Common myeloid progenitor, CD34-positive (primary cell): ENCODE measurements at regions not wholly inside any gene's neighbourhood (a gene's known extent, or its start where the extent isn't known, plus 50 kb on each side); places are given as distances from the start of the nearest gene placed in this dataset.
"Not testable (repeated sequence)": the region's sequence is repeated elsewhere in the genome, so short reads cannot be mapped to it uniquely, and the experiment has no call there.

Source experiments
- CTCF ChIA-PET: fragments of 350-600 bp; sonication (Branson Sonifier 250); formaldehyde crosslinking; loops from one replicate; lab custom pipeline; 2021; ENCODE audit warnings: antibody characterized with exemption; lab: Charles Lee
- POLR2A ChIA-PET: fragments of 350-600 bp; sonication (Branson Sonifier 250); formaldehyde crosslinking; loops from one replicate; lab custom pipeline; 2021; ENCODE audit warnings: antibody characterized with exemption; lab: Charles Lee
- DNase-seq, 3 donors: peaks; one replicate each; pipeline versions ENCODE4 v3.0.0 to v3.0.0-alpha.2; 2013
- H3K27ac ChIP-seq, 2 experiments: 1 replicate in 1 of 2; 2 replicates in 1 of 2; pipeline ENCODE4 v1.7.0; 2013; ENCODE audit warnings: inconsistent platforms in 2 of 2, low read length in 2 of 2, mild to moderate bottlenecking in 2 of 2, low read depth in 1 of 2, moderate library complexity in 1 of 2; ENCODE audit not compliant: severe bottlenecking in 2 of 2, insufficient read depth in 1 of 2, poor library complexity in 1 of 2
- H3K27me3 ChIP-seq, 5 experiments: replicated peaks in 2 of 5; 1 replicate in 3 of 5; 2 replicates in 2 of 5; pipeline versions ENCODE4 v1.6.1 to v1.7.0; 2013; ENCODE audit warnings: low read length in 4 of 5, mild to moderate bottlenecking in 2 of 5, moderate library complexity in 2 of 5, inconsistent platforms in 1 of 5; ENCODE audit not compliant: insufficient read depth in 5 of 5, control insufficient read depth in 4 of 5
- H3K36me3 ChIP-seq, 4 experiments: 1 replicate in 2 of 4; 2 replicates in 2 of 4; pipeline versions ENCODE4 v1.6.1 to v1.7.0; 2013; ENCODE audit warnings: low read length in 3 of 4, control low read depth in 1 of 4, mild to moderate bottlenecking in 1 of 4; ENCODE audit not compliant: control insufficient read depth in 4 of 4, insufficient read depth in 4 of 4
- H3K4me1 ChIP-seq, 4 experiments: 1 replicate in 3 of 4; 2 replicates in 1 of 4; pipeline versions ENCODE4 v1.6.1 to v1.7.1; 2013; ENCODE audit warnings: low read length in 3 of 4, mild to moderate bottlenecking in 3 of 4, control low read depth in 1 of 4, inconsistent platforms in 1 of 4, moderate library complexity in 1 of 4; ENCODE audit not compliant: control insufficient read depth in 4 of 4, insufficient read depth in 4 of 4; ENCODE audit errors: control extremely low read depth in 1 of 4
- H3K4me3 ChIP-seq, 7 experiments: 1 replicate in 4 of 7; 2 replicates in 3 of 7; pipeline versions ENCODE4 v1.5.1 to v1.7.0; 2013; ENCODE audit warnings: mild to moderate bottlenecking in 7 of 7, low read length in 6 of 7, moderate library complexity in 6 of 7, inconsistent platforms in 2 of 7, low read depth in 2 of 7, control low read depth in 1 of 7; ENCODE audit not compliant: insufficient read depth in 4 of 7, control insufficient read depth in 1 of 7; ENCODE audit errors: extremely low read depth in 1 of 7
- H3K9me3 ChIP-seq, 5 experiments: 1 replicate in 4 of 5; 2 replicates in 1 of 5; pipeline versions ENCODE4 v1.6.1 to v1.7.1; 2013; ENCODE audit warnings: low read length in 4 of 5, mild to moderate bottlenecking in 2 of 5, inconsistent platforms in 1 of 5, low read depth in 1 of 5, moderate library complexity in 1 of 5; ENCODE audit not compliant: control insufficient read depth in 4 of 5, insufficient read depth in 2 of 5; ENCODE audit errors: control extremely low read depth in 1 of 5
- WGBS: methylation state at CpG from one replicate; pipeline ENCODE4 v1.1.5; 2013; ENCODE audit not compliant: insufficient coverage; 5-methylcytosine and 5-hydroxymethylcytosine counted together

- peaks cover 0 to 3% (median 2%) of the 10 kb centered on the region in 5 experiments for H3K9me3 ChIP-seq
These were observed 1163.3 kb upstream of the PRR20A start for GRCh38 chr13:55977436-55977835.

GRCh38 chr13:55981381-55981780 is 1159.3 kb upstream of the PRR20A start:
- no peaks in the 10 kb centered on the region for H3K4me1 ChIP-seq
- ChIA-PET POLR2A (no interaction called here), CTCF (no interaction called here)
- no peaks in the 10 kb centered on the region for H3K36me3 ChIP-seq
- H3K4me3 ChIP-seq = no peak overlapping the region
- H3K27me3 ChIP-seq = no peaks in the 10 kb centered on the region
- no CpG with 5 or more reads among the region's 1 CpG for WGBS
- DNase-seq = no peak
- H3K27ac ChIP-seq = no peak overlapping the region
- peaks cover 0 to 3% (median 2%) of the 10 kb centered on the region in 5 experiments for H3K9me3 ChIP-seq

More at GRCh38 chr13:55977436-55977835, 1163.3 kb upstream of the PRR20A start:
- DNase-seq = no peak
- Histone ChIP-seq H3K27ac (no peak overlapping the region), H3K36me3 (no peaks in the 10 kb centered on the region), H3K27me3 (no peaks in the 10 kb centered on the region), H3K4me3 (no peak overlapping the region), H3K4me1 (no peaks in the 10 kb centered on the region)
- CTCF ChIA-PET = no interaction called here
- 80% methylated on average over 5 of the region's 6 CpGs for WGBS
- POLR2A ChIA-PET = no interaction called here

- DNase-seq, H3K36me3 ChIP-seq, H3K27me3 ChIP-seq, H3K4me1 ChIP-seq, H3K4me3 ChIP-seq, H3K9me3 ChIP-seq, CTCF ChIA-PET, POLR2A ChIA-PET, H3K27ac ChIP-seq: not testable (repeated sequence)
- WGBS = no CpG with 5 or more reads among the region's 2 CpGs
These were observed 1156.7 kb upstream of the PRR20A start for GRCh38 chr13:55984026-55984425.

GRCh38 chr13:55990631-55991030 is 1150.1 kb upstream of the PRR20A start:
- no CpG with 5 or more reads among the region's 3 CpGs for WGBS
- no peaks in the 10 kb centered on the region for H3K36me3 ChIP-seq
- ChIA-PET CTCF (no interaction called here), POLR2A (no interaction called here)
- H3K4me3 ChIP-seq = no peak overlapping the region
- DNase-seq = no peak
- H3K4me1 ChIP-seq = no peaks in the 10 kb centered on the region
- no peak overlapping the region for H3K27ac ChIP-seq
- H3K27me3 ChIP-seq = no peaks in the 10 kb centered on the region
- H3K9me3 ChIP-seq = peaks cover 0 to 1% (median 0%) of the 10 kb centered on the region in 5 experiments

GRCh38 chr13:55991666-55992065 is 1149.1 kb upstream of the PRR20A start:
- ChIA-PET POLR2A (no interaction called here), CTCF (no interaction called here)
- Histone ChIP-seq H3K4me3 (no peak overlapping the region), H3K36me3 (no peaks in the 10 kb centered on the region), H3K27ac (no peak overlapping the region), H3K9me3 (peaks cover 0 to 1% (median 0%) of the 10 kb centered on the region in 5 experiments), H3K4me1 (no peaks in the 10 kb centered on the region), H3K27me3 (no peaks in the 10 kb centered on the region)
- no peak for DNase-seq
- no CpG with 5 or more reads among the region's 2 CpGs for WGBS

- Histone ChIP-seq H3K9me3 (peaks cover 0 to 1% (median 0%) of the 10 kb centered on the region in 5 experiments), H3K27me3 (no peaks in the 10 kb centered on the region), H3K4me3 (no peak overlapping the region), H3K27ac (no peak overlapping the region), H3K4me1 (no peaks in the 10 kb centered on the region), H3K36me3 (no peaks in the 10 kb centered on the region)
- no peak for DNase-seq
- ChIA-PET CTCF (no interaction called here), POLR2A (no interaction called here)
- no CpG with 5 or more reads among the region's 1 CpG for WGBS
These were observed 1148.6 kb upstream of the PRR20A start for GRCh38 chr13:55992145-55992544.

- no peaks in the 10 kb centered on the region for H3K27me3 ChIP-seq
- no peak overlapping the region for H3K4me3 ChIP-seq
- no peaks in the 10 kb centered on the region for H3K36me3 ChIP-seq
- 95% methylated on average over 2 of the region's 2 CpGs for WGBS
- POLR2A ChIA-PET = no interaction called here
- no peak overlapping the region for H3K27ac ChIP-seq
- CTCF ChIA-PET = no interaction called here
- no peaks in the 10 kb centered on the region for H3K9me3 ChIP-seq
- H3K4me1 ChIP-seq = no peaks in the 10 kb centered on the region
- no peak for DNase-seq
These were observed 1141.0 kb upstream of the PRR20A start for GRCh38 chr13:55999709-56000108.
